ENCODE measurements at regions not wholly inside any gene's neighbourhood (a gene's known extent, or its start where the extent isn't known, plus 50 kb on each side); places are given as distances from the start of the nearest gene placed in this dataset.

DNA sequence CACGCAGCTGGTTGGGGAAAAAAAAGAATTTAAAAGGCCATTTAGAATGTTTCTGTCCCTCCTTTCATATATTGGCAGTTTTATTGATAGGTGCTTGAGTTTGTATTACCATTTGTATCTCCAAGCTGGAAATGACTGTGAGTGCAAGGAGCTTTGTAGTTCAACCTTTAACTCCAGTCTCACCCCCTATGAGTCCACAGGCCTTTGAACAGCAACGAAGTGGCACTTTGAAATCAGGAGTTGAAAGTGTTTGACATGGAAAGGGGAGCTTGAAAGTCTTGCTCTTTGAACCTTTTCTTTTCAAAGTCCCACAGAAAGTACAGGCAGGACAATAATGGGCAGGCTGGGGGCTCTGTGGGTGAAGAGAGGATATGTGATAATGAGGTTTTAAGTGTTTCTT is 480.3 kb downstream of the RERGL start:
- Mint-ChIP-seq H3K27me3 (ENCODE audit: low read depth) (no peaks in the 10 kb centered on the region), H3K4me3 (no peak overlapping the region), H3K9me3 (no peaks in the 10 kb centered on the region), H3K36me3 (ENCODE audit: insufficient read depth in 1 of 3, low read depth in 3 of 3) (no peaks in the 10 kb centered on the region), H3K4me1 (peaks cover 0 to 8% of the 10 kb centered on the region in 2 experiments; a peak in 2 of 4 replicates), H3K27ac (no peak overlapping the region)
- TF ChIP-seq, protein P1, sequence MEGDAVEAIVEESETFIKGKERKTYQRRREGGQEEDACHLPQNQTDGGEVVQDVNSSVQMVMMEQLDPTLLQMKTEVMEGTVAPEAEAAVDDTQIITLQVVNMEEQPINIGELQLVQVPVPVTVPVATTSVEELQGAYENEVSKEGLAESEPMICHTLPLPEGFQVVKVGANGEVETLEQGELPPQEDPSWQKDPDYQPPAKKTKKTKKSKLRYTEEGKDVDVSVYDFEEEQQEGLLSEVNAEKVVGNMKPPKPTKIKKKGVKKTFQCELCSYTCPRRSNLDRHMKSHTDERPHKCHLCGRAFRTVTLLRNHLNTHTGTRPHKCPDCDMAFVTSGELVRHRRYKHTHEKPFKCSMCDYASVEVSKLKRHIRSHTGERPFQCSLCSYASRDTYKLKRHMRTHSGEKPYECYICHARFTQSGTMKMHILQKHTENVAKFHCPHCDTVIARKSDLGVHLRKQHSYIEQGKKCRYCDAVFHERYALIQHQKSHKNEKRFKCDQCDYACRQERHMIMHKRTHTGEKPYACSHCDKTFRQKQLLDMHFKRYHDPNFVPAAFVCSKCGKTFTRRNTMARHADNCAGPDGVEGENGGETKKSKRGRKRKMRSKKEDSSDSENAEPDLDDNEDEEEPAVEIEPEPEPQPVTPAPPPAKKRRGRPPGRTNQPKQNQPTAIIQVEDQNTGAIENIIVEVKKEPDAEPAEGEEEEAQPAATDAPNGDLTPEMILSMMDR (conservative IDR thresholded peaks at IDR 0.05), result no peak
- Histone ChIP-seq H4K5ac (ENCODE audit: insufficient read length, low read depth, low read length) (no peak overlapping the region), H3K27me3 (ENCODE audit: insufficient read depth, low read length) (no peaks in the 10 kb centered on the region), H4K8ac (replicated peaks; ENCODE audit: insufficient read length, low read depth, low read length) (no peak overlapping the region), H3K9ac (ENCODE audit: extremely low read depth, insufficient read length, low read length) (no peak overlapping the region), H3K4ac (ENCODE audit: low read depth, low read length) (no peak overlapping the region), H3K23me2 (ENCODE audit: insufficient read length, low read depth, low read length, poor library complexity, severe bottlenecking) (no peaks in the 10 kb centered on the region), H2BK15ac (ENCODE audit: low read depth, low read length) (no peak overlapping the region), H3K14ac (ENCODE audit: insufficient read depth, low read length) (no peak overlapping the region), H3K79me1 (ENCODE audit: insufficient read depth, low read depth, low read length, poor library complexity, severe bottlenecking) (no peaks in the 10 kb centered on the region), H3K27ac (ENCODE audit: insufficient read length, low read depth, low read length) (no peak overlapping the region), H2BK120ac (ENCODE audit: low read depth, low read length, poor library complexity, severe bottlenecking) (no peak overlapping the region), H3K79me2 (ENCODE audit: insufficient read depth, low read length) (no peaks in the 10 kb centered on the region), H2AFZ (ENCODE audit: low read length) (no peak overlapping the region), H3K56ac (ENCODE audit: insufficient read length, low read depth, low read length) (no peak overlapping the region), H3K4me2 (ENCODE audit: insufficient read depth, insufficient read length, low read length) (no peak overlapping the region), H3K9me3 (ENCODE audit: control insufficient read depth, low read depth, low read length) (no peaks in the 10 kb centered on the region), H3K18ac (ENCODE audit: insufficient read length, low read depth, low read length) (no peak overlapping the region), H3K4me1 (ENCODE audit: insufficient read depth, low read length) (no peaks in the 10 kb centered on the region), H4K91ac (ENCODE audit: insufficient read length, low read depth, low read length) (no peak overlapping the region), H2BK20ac (ENCODE audit: low read depth, low read length, poor library complexity, severe bottlenecking) (no peak overlapping the region), H2AK5ac (ENCODE audit: insufficient read length, low read length) (no peak overlapping the region), H2BK5ac (ENCODE audit: insufficient read length, low read length) (no peak overlapping the region), H4K20me1 (ENCODE audit: control insufficient read depth, insufficient read depth, insufficient read length) (no peaks in the 10 kb centered on the region), H2BK12ac (ENCODE audit: insufficient read length, low read depth, low read length) (no peak overlapping the region), H3K23ac (ENCODE audit: insufficient read length, low read depth, low read length) (no peak overlapping the region), H3T11ph (ENCODE audit: low read length) (no peak overlapping the region)
- DNase-seq, result no peak
- WGBS (ENCODE audit: extremely low coverage, insufficient read length, low lambda C conversion rate), result no CpG with 5 or more reads among the region's 2 CpGs
